Activated naive CD4-positive, alpha-beta T cell treated with anti-CD3 and anti-CD28 coated beads, Interleukin-2, amount 10 ng/mL, durations not matched to agents 7 days and 5 days (primary cell): ENCODE measurements at regions not wholly inside any gene's neighbourhood (a gene's known extent, or its start where the extent isn't known, plus 50 kb on each side); places are given as distances from the start of the nearest gene placed in this dataset.

ENCODE experiments used
- CTCF ChIA-PET: fragments of 350-600 bp; sonication (Branson Sonifier 250); formaldehyde crosslinking; loops from one replicate; lab custom pipeline; 2021; ENCODE audit warnings: antibody characterized with exemption; lab: Charles Lee
- DNase-seq: peaks from one replicate; pipeline ENCODE4 v3.0.0-alpha.2; 2020
- H3K27ac Mint-ChIP-seq: one replicate; pipeline ENCODE4 v1.8.0; 2021; ENCODE audit warnings: mild to moderate bottlenecking, moderate library complexity, mixed read lengths
- H3K27me3 Mint-ChIP-seq: one replicate; pipeline ENCODE4 v1.8.0; 2021; ENCODE audit warnings: mild to moderate bottlenecking, mixed read lengths
- H3K36me3 Mint-ChIP-seq: one replicate; pipeline ENCODE4 v1.8.0; 2021; ENCODE audit warnings: mixed read lengths
- H3K4me1 Mint-ChIP-seq: one replicate; pipeline ENCODE4 v1.8.0; 2021; ENCODE audit warnings: mixed read lengths
- H3K4me3 Mint-ChIP-seq: one replicate; pipeline ENCODE4 v1.8.0; 2021; ENCODE audit warnings: mild to moderate bottlenecking, moderate library complexity, mixed read lengths
- H3K9me3 Mint-ChIP-seq: one replicate; pipeline ENCODE4 v1.8.0; 2021; ENCODE audit warnings: mixed read lengths

GRCh38 chr4:187547316-187547715 lies 448.3 kb upstream of the ZFP42 start:
- H3K27ac Mint-ChIP-seq: no peak overlapping the region
- H3K4me1 Mint-ChIP-seq: no peaks in the 10 kb centered on the region
- no peak overlapping the region for H3K4me3 Mint-ChIP-seq
- no peaks in the 10 kb centered on the region for H3K36me3 Mint-ChIP-seq
- no peaks in the 10 kb centered on the region for H3K27me3 Mint-ChIP-seq
- peaks cover 9% of the 10 kb centered on the region for H3K9me3 Mint-ChIP-seq
- DNase-seq: no peak
- CTCF ChIA-PET: no interaction called here

GRCh38 chr4:187550256-187550950 lies 445.2 kb upstream of the ZFP42 start:
- no peaks in the 10 kb centered on the region for H3K4me1 Mint-ChIP-seq
- H3K9me3 Mint-ChIP-seq: peaks cover 8% of the 10 kb centered on the region
- H3K4me3 Mint-ChIP-seq: no peak overlapping the region
- H3K36me3 Mint-ChIP-seq: no peaks in the 10 kb centered on the region
- H3K27ac Mint-ChIP-seq: no peak overlapping the region
- CTCF ChIA-PET: no interaction called here
- DNase-seq: no peak
- H3K27me3 Mint-ChIP-seq: no peaks in the 10 kb centered on the region

GRCh38 chr4:187552781-187553180 lies 442.8 kb upstream of the ZFP42 start:
- Mint-ChIP-seq H3K27ac (no peak overlapping the region), H3K27me3 (no peaks in the 10 kb centered on the region), H3K36me3 (no peaks in the 10 kb centered on the region), H3K4me1 (no peaks in the 10 kb centered on the region), H3K4me3 (no peak overlapping the region), H3K9me3 (peaks cover 6% of the 10 kb centered on the region)
- DNase-seq: no peak
- CTCF ChIA-PET: no interaction called here

GRCh38 chr4:187555174-187555573 lies 440.4 kb upstream of the ZFP42 start:
- Mint-ChIP-seq H3K27me3 (no peaks in the 10 kb centered on the region), H3K4me3 (no peak overlapping the region), H3K9me3 (peaks cover 7% of the 10 kb centered on the region), H3K4me1 (no peaks in the 10 kb centered on the region), H3K27ac (no peak overlapping the region), H3K36me3 (no peaks in the 10 kb centered on the region)
- CTCF ChIA-PET: no interaction called here
- no peak for DNase-seq

- no peak overlapping the region for H3K27ac Mint-ChIP-seq
- H3K27me3 Mint-ChIP-seq: no peaks in the 10 kb centered on the region
- no peak overlapping the region for H3K4me3 Mint-ChIP-seq
- DNase-seq: no peak
- no peaks in the 10 kb centered on the region for H3K4me1 Mint-ChIP-seq
- no peaks in the 10 kb centered on the region for H3K36me3 Mint-ChIP-seq
- peaks cover 12% of the 10 kb centered on the region for H3K9me3 Mint-ChIP-seq
- CTCF ChIA-PET: no interaction called here
Observed at GRCh38 chr4:187558391-187558790, 437.2 kb upstream of the ZFP42 start.

- Mint-ChIP-seq H3K36me3 (no peaks in the 10 kb centered on the region), H3K27me3 (no peaks in the 10 kb centered on the region), H3K4me1 (no peaks in the 10 kb centered on the region), H3K4me3 (no peak overlapping the region), H3K9me3 (peaks cover 9% of the 10 kb centered on the region), H3K27ac (no peak overlapping the region)
- CTCF ChIA-PET: no interaction called here
- DNase-seq: no peak
Observed at GRCh38 chr4:187562345-187562744, 433.2 kb upstream of the ZFP42 start.

- no peaks in the 10 kb centered on the region for H3K4me1 Mint-ChIP-seq
- H3K36me3 Mint-ChIP-seq: no peaks in the 10 kb centered on the region
- H3K27me3 Mint-ChIP-seq: no peaks in the 10 kb centered on the region
- CTCF ChIA-PET: no interaction called here
- no peak overlapping the region for H3K4me3 Mint-ChIP-seq
- H3K9me3 Mint-ChIP-seq: peaks cover 11% of the 10 kb centered on the region
- no peak overlapping the region for H3K27ac Mint-ChIP-seq
- no peak for DNase-seq
Observed at GRCh38 chr4:187565416-187565815, 430.2 kb upstream of the ZFP42 start.

GRCh38 chr4:187569871-187570270 lies 425.7 kb upstream of the ZFP42 start:
- DNase-seq: no peak
- Mint-ChIP-seq H3K27ac (no peak overlapping the region), H3K27me3 (no peaks in the 10 kb centered on the region), H3K4me3 (no peak overlapping the region), H3K36me3 (no peaks in the 10 kb centered on the region), H3K9me3 (peaks cover 16% of the 10 kb centered on the region), H3K4me1 (no peaks in the 10 kb centered on the region)
- CTCF ChIA-PET: no interaction called here

GRCh38 chr4:187575706-187576105 lies 419.9 kb upstream of the ZFP42 start:
- Mint-ChIP-seq H3K36me3 (no peaks in the 10 kb centered on the region), H3K4me1 (no peaks in the 10 kb centered on the region), H3K4me3 (no peak overlapping the region), H3K27ac (no peak overlapping the region), H3K27me3 (no peaks in the 10 kb centered on the region), H3K9me3 (peaks cover 9% of the 10 kb centered on the region)
- CTCF ChIA-PET: no interaction called here
- DNase-seq: no peak

- CTCF ChIA-PET: no interaction called here
- Mint-ChIP-seq H3K27ac (no peak overlapping the region), H3K27me3 (no peaks in the 10 kb centered on the region), H3K9me3 (peaks cover 3% of the 10 kb centered on the region), H3K4me3 (no peak overlapping the region), H3K36me3 (no peaks in the 10 kb centered on the region), H3K4me1 (no peaks in the 10 kb centered on the region)
- DNase-seq: no peak
Observed at GRCh38 chr4:187576751-187577150, 418.8 kb upstream of the ZFP42 start.

GRCh38 chr4:187577941-187578480 lies 417.6 kb upstream of the ZFP42 start:
- Mint-ChIP-seq H3K27me3 (no peaks in the 10 kb centered on the region), H3K27ac (no peak overlapping the region), H3K36me3 (no peaks in the 10 kb centered on the region), H3K9me3 (no peaks in the 10 kb centered on the region), H3K4me1 (no peaks in the 10 kb centered on the region), H3K4me3 (no peak overlapping the region)
- DNase-seq: no peak
- CTCF ChIA-PET: no interaction called here

- CTCF ChIA-PET: no interaction called here
- H3K4me3 Mint-ChIP-seq: no peak overlapping the region
- H3K9me3 Mint-ChIP-seq: peaks cover 3% of the 10 kb centered on the region
- H3K27ac Mint-ChIP-seq: no peak overlapping the region
- DNase-seq: no peak
- H3K27me3 Mint-ChIP-seq: no peaks in the 10 kb centered on the region
- no peaks in the 10 kb centered on the region for H3K4me1 Mint-ChIP-seq
- H3K36me3 Mint-ChIP-seq: no peaks in the 10 kb centered on the region
Observed at GRCh38 chr4:187586892-187587291, 408.7 kb upstream of the ZFP42 start.

- Mint-ChIP-seq H3K27ac (no peak overlapping the region), H3K27me3 (no peaks in the 10 kb centered on the region), H3K4me3 (no peak overlapping the region), H3K9me3 (no peaks in the 10 kb centered on the region), H3K4me1 (no peaks in the 10 kb centered on the region), H3K36me3 (no peaks in the 10 kb centered on the region)
- DNase-seq: no peak
- CTCF ChIA-PET: no interaction called here
Observed at GRCh38 chr4:187598196-187598595, 397.4 kb upstream of the ZFP42 start.

- Mint-ChIP-seq H3K27me3 (no peaks in the 10 kb centered on the region), H3K36me3 (no peaks in the 10 kb centered on the region), H3K4me1 (no peaks in the 10 kb centered on the region), H3K27ac (no peak overlapping the region), H3K9me3 (no peaks in the 10 kb centered on the region), H3K4me3 (no peak overlapping the region)
- DNase-seq: no peak
- CTCF ChIA-PET: no interaction called here
Observed at GRCh38 chr4:187602339-187603092, 393.1 kb upstream of the ZFP42 start.
